ENCODE measurements at regions not wholly inside any gene's neighbourhood (a gene's known extent, or its start where the extent isn't known, plus 50 kb on each side); places are given as distances from the start of the nearest gene placed in this dataset.

DNA sequence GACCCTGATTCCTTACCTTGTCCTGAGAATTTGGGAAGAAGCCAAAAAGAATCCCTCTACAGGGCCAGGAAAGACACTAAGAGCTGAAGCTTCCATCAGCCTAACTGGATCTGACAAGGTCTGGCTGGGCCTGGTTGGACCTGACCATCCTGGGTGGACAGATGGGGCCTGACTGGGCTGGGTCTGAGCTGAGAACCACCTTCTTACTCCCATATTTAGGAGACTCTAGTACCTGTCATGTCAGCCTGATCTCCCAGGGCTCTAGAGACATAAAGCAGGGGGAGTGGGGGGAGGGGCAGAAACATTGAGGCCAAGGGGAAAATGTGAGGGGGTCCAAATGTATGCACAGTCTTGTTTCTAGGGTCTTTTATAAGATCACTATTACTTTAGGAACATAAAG, 129.9 kb downstream of the BUD13 start:
- POLR2A ChIA-PET, result no interaction called here
- DNase-seq (ENCODE audit: low spot score) (no peak), FAIRE-seq (no peak), ATAC-seq (no peak)
- TF ChIP-seq AGO1 (IDR thresholded peaks at IDR 0.05; ENCODE audit: low read depth, low read length, poor library complexity, severe bottlenecking), result no peak
- TF ChIP-seq, protein P1, sequence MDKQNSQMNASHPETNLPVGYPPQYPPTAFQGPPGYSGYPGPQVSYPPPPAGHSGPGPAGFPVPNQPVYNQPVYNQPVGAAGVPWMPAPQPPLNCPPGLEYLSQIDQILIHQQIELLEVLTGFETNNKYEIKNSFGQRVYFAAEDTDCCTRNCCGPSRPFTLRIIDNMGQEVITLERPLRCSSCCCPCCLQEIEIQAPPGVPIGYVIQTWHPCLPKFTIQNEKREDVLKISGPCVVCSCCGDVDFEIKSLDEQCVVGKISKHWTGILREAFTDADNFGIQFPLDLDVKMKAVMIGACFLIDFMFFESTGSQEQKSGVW (CRISPR knock-in tag; IDR thresholded peaks at IDR 0.05; ENCODE audit: borderline replicate concordance), result no peak
- no peak for TF ChIP-seq RORA (CRISPR knock-in tag; IDR thresholded peaks at IDR 0.05)
- TF ChIP-seq KMT2B (CRISPR knock-in tag; IDR thresholded peaks at IDR 0.05), result no peak
- TF ChIP-seq, protein P2, sequence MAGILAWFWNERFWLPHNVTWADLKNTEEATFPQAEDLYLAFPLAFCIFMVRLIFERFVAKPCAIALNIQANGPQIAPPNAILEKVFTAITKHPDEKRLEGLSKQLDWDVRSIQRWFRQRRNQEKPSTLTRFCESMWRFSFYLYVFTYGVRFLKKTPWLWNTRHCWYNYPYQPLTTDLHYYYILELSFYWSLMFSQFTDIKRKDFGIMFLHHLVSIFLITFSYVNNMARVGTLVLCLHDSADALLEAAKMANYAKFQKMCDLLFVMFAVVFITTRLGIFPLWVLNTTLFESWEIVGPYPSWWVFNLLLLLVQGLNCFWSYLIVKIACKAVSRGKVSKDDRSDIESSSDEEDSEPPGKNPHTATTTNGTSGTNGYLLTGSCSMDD (CRISPR knock-in tag; IDR thresholded peaks at IDR 0.05), result no peak
- TF ChIP-seq HCFC1 (IDR thresholded peaks at IDR 0.05; ENCODE audit: low read depth, low read length), result no peak
- no peak for TF ChIP-seq MED8 (CRISPR knock-in tag; IDR thresholded peaks at IDR 0.05; ENCODE audit: insufficient replicate concordance)
- CTCF ChIA-PET (ENCODE audit: low intra/inter-chr PET ratio, low total read pairs), result no interaction called here
- BruUV-seq (replicated peaks), result no TSS peak
- no peaks in the 10 kb centered on the region for H3K9me3 ChIP-seq (ENCODE audit: low read length)
- H3K4me2 ChIP-seq (ENCODE audit: low read depth, low read length), result no peak overlapping the region
- H3K27ac ChIP-seq (ENCODE audit: extremely low read length, insufficient read depth, low read length), result no peak overlapping the region
- no peak overlapping the region for H3K4me3 ChIP-seq (replicated peaks in 1 of 3; ENCODE audit: insufficient read depth in 1 of 3, low read depth in 2 of 3, low read length in 3 of 3)
- no peaks in the 10 kb centered on the region for H3K79me2 ChIP-seq (ENCODE audit: insufficient read depth, low read length)
- H2AFZ ChIP-seq (ENCODE audit: low read length), result no peak overlapping the region
- H3K9ac ChIP-seq (ENCODE audit: insufficient read depth, low read depth, low read length), result no peak overlapping the region
- in situ Hi-C loops (cut with HindIII; ENCODE audit: extremely low pct_ligation_motif_present, low pct_unique_long_range_greater_than_20kb), result loop anchor here (5.0 kb wide), 1 partner anchor 49 kb away; no protein-coding TSS in a partner anchor
- H3K27me3 ChIP-seq (ENCODE audit: control insufficient read depth in 1 of 2, insufficient read depth in 2 of 2, low read length in 2 of 2), result no peaks in the 10 kb centered on the region; a peak in 1 of 5 replicates
- H4K20me1 ChIP-seq (ENCODE audit: insufficient read depth, low read length), result no peaks in the 10 kb centered on the region
- no peaks in the 10 kb centered on the region for H3K4me1 ChIP-seq (ENCODE audit: insufficient read depth, low read length)
- H3K36me3 ChIP-seq (replicated peaks in 1 of 2; ENCODE audit: control insufficient read depth in 1 of 2, insufficient read depth in 2 of 2, low read length in 2 of 2), result no peaks in the 10 kb centered on the region
- intact Hi-C loops (cut with micrococcal nuclease; ENCODE audit: unreplicated experiment), result loop anchor here (10.0 kb wide), 1 partner anchor 1538 kb away; no protein-coding TSS in a partner anchor

DNA sequence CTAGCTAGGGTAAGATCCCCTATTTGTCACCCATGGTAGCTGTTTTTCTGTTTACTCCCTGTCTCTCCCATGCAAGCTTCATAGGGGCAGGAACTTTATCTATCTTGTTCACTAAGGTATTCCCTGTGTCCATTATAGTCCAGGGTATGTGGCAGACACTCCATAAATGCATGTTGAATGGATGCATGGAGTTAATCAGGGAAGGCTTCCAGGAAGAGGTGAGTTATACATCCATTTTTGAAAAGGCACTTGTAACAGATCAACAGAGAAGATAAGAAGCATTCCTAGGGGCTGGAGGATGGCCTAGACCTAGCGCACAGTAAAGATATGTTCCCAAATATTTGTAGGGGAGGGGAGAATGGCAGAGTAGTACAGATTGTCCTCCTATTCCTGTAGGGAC, 130.3 kb downstream of the BUD13 start:
- Histone ChIP-seq H4K20me1 (ENCODE audit: insufficient read depth, low read length) (no peaks in the 10 kb centered on the region), H3K4me2 (ENCODE audit: low read depth, low read length) (no peak overlapping the region), H3K9me3 (ENCODE audit: low read length) (no peaks in the 10 kb centered on the region), H3K27me3 (ENCODE audit: control insufficient read depth in 1 of 2, insufficient read depth in 2 of 2, low read length in 2 of 2) (no peaks in the 10 kb centered on the region; a peak in 1 of 5 replicates), H2AFZ (ENCODE audit: low read length) (no peak overlapping the region), H3K36me3 (replicated peaks in 1 of 2; ENCODE audit: control insufficient read depth in 1 of 2, insufficient read depth in 2 of 2, low read length in 2 of 2) (no peaks in the 10 kb centered on the region), H3K4me1 (ENCODE audit: insufficient read depth, low read length) (no peaks in the 10 kb centered on the region), H3K9ac (ENCODE audit: insufficient read depth, low read depth, low read length) (no peak overlapping the region), H3K79me2 (ENCODE audit: insufficient read depth, low read length) (no peaks in the 10 kb centered on the region), H3K27ac (ENCODE audit: extremely low read length, insufficient read depth, low read length) (no peak overlapping the region), H3K4me3 (replicated peaks in 1 of 3; ENCODE audit: insufficient read depth in 1 of 3, low read depth in 2 of 3, low read length in 3 of 3) (no peak overlapping the region)
- ChIA-PET POLR2A (no interaction called here), CTCF (ENCODE audit: low intra/inter-chr PET ratio, low total read pairs) (interaction anchor here (4.0 kb wide), 1 partner anchor 129 kb away, joined by 33 read pairs; no protein-coding TSS in a partner anchor)
- DNase-seq (ENCODE audit: low spot score) (no peak), ATAC-seq (no peak), FAIRE-seq (no peak)
- WGBS (ENCODE audit: low lambda C conversion rate), result 42% methylated on average over 1 of the region's 1 CpG
- no TSS peak for BruUV-seq (replicated peaks)
- in situ Hi-C loops (cut with HindIII; ENCODE audit: extremely low pct_ligation_motif_present, low pct_unique_long_range_greater_than_20kb), result loop anchor here (5.0 kb wide), 1 partner anchor 50 kb away; no protein-coding TSS in a partner anchor
- intact Hi-C loops (cut with micrococcal nuclease; ENCODE audit: unreplicated experiment), result loop anchor here (10.0 kb wide), 1 partner anchor 1538 kb away; no protein-coding TSS in a partner anchor
- TF ChIP-seq ZBTB7A (CRISPR knock-in tag; IDR thresholded peaks at IDR 0.05), result no peak
- TF ChIP-seq ZNF567 (CRISPR knock-in tag; IDR thresholded peaks at IDR 0.05; ENCODE audit: borderline replicate concordance), result no peak
- no peak for TF ChIP-seq ZNF776 (CRISPR knock-in tag; IDR thresholded peaks at IDR 0.05)
- no peak for TF ChIP-seq KDM4B (CRISPR knock-in tag; IDR thresholded peaks at IDR 0.05)
- TF ChIP-seq, protein P3, sequence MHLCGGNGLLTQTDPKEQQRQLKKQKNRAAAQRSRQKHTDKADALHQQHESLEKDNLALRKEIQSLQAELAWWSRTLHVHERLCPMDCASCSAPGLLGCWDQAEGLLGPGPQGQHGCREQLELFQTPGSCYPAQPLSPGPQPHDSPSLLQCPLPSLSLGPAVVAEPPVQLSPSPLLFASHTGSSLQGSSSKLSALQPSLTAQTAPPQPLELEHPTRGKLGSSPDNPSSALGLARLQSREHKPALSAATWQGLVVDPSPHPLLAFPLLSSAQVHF (CRISPR knock-in tag; IDR thresholded peaks at IDR 0.05), result no peak
- TF ChIP-seq, protein P4, sequence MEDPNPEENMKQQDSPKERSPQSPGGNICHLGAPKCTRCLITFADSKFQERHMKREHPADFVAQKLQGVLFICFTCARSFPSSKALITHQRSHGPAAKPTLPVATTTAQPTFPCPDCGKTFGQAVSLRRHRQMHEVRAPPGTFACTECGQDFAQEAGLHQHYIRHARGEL (CRISPR knock-in tag; IDR thresholded peaks at IDR 0.05), result no peak
- no peak for TF ChIP-seq SAFB2 (CRISPR knock-in tag; IDR thresholded peaks at IDR 0.05; ENCODE audit: borderline replicate concordance, low read depth)

All from HepG2 (cell line).